H1 (cell line): ENCODE measurements at regions not wholly inside any gene's neighbourhood (a gene's known extent, or its start where the extent isn't known, plus 50 kb on each side); places are given as distances from the start of the nearest gene placed in this dataset.

ENCODE experiments used
- CBX8 ChIP-seq: fragments of 300-800, 300-1000 bp; sonication (generic); IDR thresholded peaks from 2 replicates; pipeline ENCODE4 v1.7.1; 2016; ENCODE audit warnings: low read depth, low read length, borderline replicate concordance
- CHD2 ChIP-seq: IDR thresholded peaks from 2 replicates; pipeline ENCODE4 v1.6.1; 2012; ENCODE audit warnings: low read length, improper control_type of control experiment
- CTCF ChIP-seq, 3 experiments: IDR thresholded peaks; 1 replicate in 2 of 3; 2 replicates in 1 of 3; pipeline versions ENCODE4 v1.5.1 to v1.6.1; 2011; ENCODE audit warnings: low read length in 3 of 3, mild to moderate bottlenecking in 3 of 3, inconsistent platforms in 2 of 3, low read depth in 1 of 3, moderate library complexity in 1 of 3; ENCODE audit not compliant: insufficient read depth in 1 of 3; ENCODE audit errors: control extremely low read depth in 1 of 3
- EP300 ChIP-seq, 2 experiments: IDR thresholded peaks; 1 replicate in 1 of 2; 2 replicates in 1 of 2; pipeline ENCODE4 v1.6.1; 2011 to 2012; ENCODE audit warnings: low read depth in 2 of 2, low read length in 2 of 2, mild to moderate bottlenecking in 2 of 2, borderline replicate concordance in 1 of 2, inconsistent platforms in 1 of 2, moderate library complexity in 1 of 2
- EZH2 ChIP-seq: fragments of 200-600 bp; sonication (generic); IDR thresholded peaks from 2 replicates; pipeline ENCODE4 v1.7.1; 2012; ENCODE audit warnings: low read depth, mild to moderate bottlenecking, moderate library complexity, low read length, inconsistent platforms; ENCODE audit not compliant: severe bottlenecking
- GTF2F1 ChIP-seq: IDR thresholded peaks from 2 replicates; pipeline ENCODE4 v1.6.1; 2012; ENCODE audit warnings: low read depth, low read length, improper control_type of control experiment, borderline replicate concordance
- JUN ChIP-seq: IDR thresholded peaks from 2 replicates; pipeline ENCODE4 v1.6.1; 2011; ENCODE audit warnings: low read depth, mild to moderate bottlenecking, improper control_type of control experiment, low read length
- JUND ChIP-seq: IDR thresholded peaks from 2 replicates; pipeline ENCODE4 v1.6.1; 2011; ENCODE audit warnings: mild to moderate bottlenecking, improper control_type of control experiment, low read length
- MAFK ChIP-seq: IDR thresholded peaks from 2 replicates; pipeline ENCODE4 v1.6.1; 2012; ENCODE audit warnings: low read depth, mild to moderate bottlenecking, improper control_type of control experiment, low read length
- POLR2A ChIP-seq, 2 experiments: IDR thresholded peaks; 1 replicate in 1 of 2; 2 replicates in 1 of 2; pipeline ENCODE4 v1.6.1; 2011; ENCODE audit warnings: low read depth in 2 of 2, low read length in 2 of 2, mild to moderate bottlenecking in 2 of 2; ENCODE audit errors: control extremely low read depth in 1 of 2
- POLR2AphosphoS5 ChIP-seq: IDR thresholded peaks from 2 replicates; pipeline ENCODE4 v1.6.1; 2011; ENCODE audit warnings: low read depth, low read length
- RAD21 ChIP-seq, 2 experiments: IDR thresholded peaks in 1 of 2; conservative IDR thresholded peaks in 1 of 2; 2 replicates each; pipeline ENCODE4 v1.6.1; 2011; ENCODE audit warnings: low read depth in 2 of 2, low read length in 2 of 2, improper control_type of control experiment in 1 of 2, inconsistent platforms in 1 of 2, mild to moderate bottlenecking in 1 of 2, moderate library complexity in 1 of 2
- RFX5 ChIP-seq: IDR thresholded peaks from 2 replicates; pipeline ENCODE4 v1.6.1; 2011; ENCODE audit warnings: low read depth, low read length, improper control_type of control experiment, borderline replicate concordance
- TAF1 ChIP-seq: IDR thresholded peaks from 2 replicates; pipeline ENCODE4 v1.6.1; 2011; ENCODE audit warnings: mild to moderate bottlenecking, low read depth, low read length

- TF ChIP-seq CTCF (IDR thresholded peaks at IDR 0.05; ENCODE audit: control extremely low read depth in 1 of 3, insufficient read depth in 1 of 3, low read depth in 1 of 3, low read length in 3 of 3) (no peak), CBX8 (no peak), EZH2 (no peak), TAF1 (no peak), MAFK (no peak), JUN (no peak), EP300 (IDR thresholded peaks at IDR 0.05; ENCODE audit: borderline replicate concordance in 1 of 2, low read depth in 2 of 2, low read length in 2 of 2) (no peak), CHD2 (no peak), POLR2AphosphoS5 (no peak), JUND (no peak), GTF2F1 (no peak), RFX5 (no peak), POLR2A (IDR thresholded peaks at IDR 0.05; ENCODE audit: control extremely low read depth in 1 of 2, low read depth in 2 of 2, low read length in 2 of 2) (no peak), RAD21 (IDR thresholded peaks at IDR 0.05 in 1 of 2, conservative IDR thresholded peaks at IDR 0.05 in 1 of 2; ENCODE audit: low read depth in 2 of 2, low read length in 2 of 2) (no peak)
Observed at GRCh38 chr7:142511801-142512200, 237.5 kb upstream of the PRSS1 start.
